GM12878 (cell line): ENCODE measurements at regions not wholly inside any gene's neighbourhood (a gene's known extent, or its start where the extent isn't known, plus 50 kb on each side); places are given as distances from the start of the nearest gene placed in this dataset.

Experiments
- ATAC-seq: fragments of 200-7000 bp; cut with Tn5 transposase; 3 replicates; pipeline ENCODE4 v1.9.1; 2020; ENCODE audit warnings: mild to moderate bottlenecking, moderate library complexity
- BruUV-seq: library from RNA; stranded (reverse); fragments of 400-500 nt; replicated peaks from 2 replicates; lab custom pipeline; 2021; lab: Mats Ljungman, UMichigan
- CTCF ChIA-PET: fragments of 300-600 bp; sonication (Branson Sonifier 250); formaldehyde crosslinking; extraction: SDS; loops from one replicate; lab custom pipeline; 2021; ENCODE audit warnings: inconsistent platforms; lab: Yijun Ruan, JAX
- POLR2A ChIA-PET: fragments of 350-600 bp; formaldehyde crosslinking; extraction: SDS; loops from one replicate; lab custom pipeline; 2021; ENCODE audit warnings: inconsistent platforms; lab: Charles Lee
- RAD21 ChIA-PET: fragments of 300-600 bp; sonication (Branson Sonifier 250); formaldehyde crosslinking; loops from one replicate; lab custom pipeline; 2023; ENCODE audit warnings: antibody characterized with exemption; ENCODE audit not compliant: unreplicated experiment; lab: Charles Lee
- SMC1A ChIA-PET: fragments of 300-600 bp; sonication (Branson Sonifier 250); formaldehyde crosslinking; loops from one replicate; lab custom pipeline; 2023; ENCODE audit not compliant: unreplicated experiment, uncharacterized antibody; lab: Charles Lee
- DNase-seq: peaks from one replicate; pipeline ENCODE4 v3.0.0-alpha.2; 2011; ENCODE audit warnings: low read depth, low spot score
- FAIRE-seq: peaks from 3 replicates; lab custom pipeline; 2011; peaks lifted over from hg19 to GRCh38; lab: Jason Lieb, UNC
- H2AFZ ChIP-seq: 2 replicates; pipeline ENCODE4 v1.6.0; 2011; ENCODE audit warnings: low read depth, low read length, control low read depth; ENCODE audit not compliant: control insufficient read depth
- H3K27ac ChIP-seq: 2 replicates; pipeline ENCODE4 v1.5.1; 2011; ENCODE audit warnings: control low read depth; ENCODE audit not compliant: control insufficient read depth, insufficient read depth
- H3K27me3 ChIP-seq, 2 experiments: replicated peaks in 1 of 2; 2 replicates each; pipeline versions ENCODE4 v1.6.0 to v1.6.1; 2011; ENCODE audit warnings: low read length in 1 of 2; ENCODE audit not compliant: control insufficient read depth in 2 of 2, insufficient read depth in 2 of 2
- H3K36me3 ChIP-seq, 2 experiments: 2 replicates each; pipeline ENCODE4 v1.5.1; 2011; ENCODE audit warnings: low read length in 1 of 2; ENCODE audit not compliant: control insufficient read depth in 2 of 2, insufficient read depth in 2 of 2
- H3K4me1 ChIP-seq: 2 replicates; pipeline ENCODE4 v1.6.1; 2011; ENCODE audit warnings: mild to moderate bottlenecking, low read length, moderate library complexity, mixed read lengths; ENCODE audit not compliant: control insufficient read depth, insufficient read depth
- H3K4me2 ChIP-seq: 2 replicates; pipeline ENCODE4 v1.6.0; 2011; ENCODE audit warnings: control low read depth; ENCODE audit not compliant: control insufficient read depth, insufficient read depth
- H3K4me3 ChIP-seq: fragments of 200-600 bp; sonication (generic); 2 replicates; pipeline ENCODE4 v1.5.1; 2016
- H3K79me2 ChIP-seq: 2 replicates; pipeline ENCODE4 v1.6.0; 2011; ENCODE audit warnings: low read length; ENCODE audit not compliant: control insufficient read depth, insufficient read depth
- H3K9ac ChIP-seq: 2 replicates; pipeline ENCODE4 v1.8.0; 2011; ENCODE audit warnings: low read length, control low read depth, mixed read lengths; ENCODE audit not compliant: control insufficient read depth, insufficient read depth
- H3K9me3 ChIP-seq: replicated peaks from 3 replicates; pipeline ENCODE4 v1.5.1; 2011; ENCODE audit warnings: mild to moderate bottlenecking, low read length; ENCODE audit not compliant: control insufficient read depth, insufficient read depth
- H4K20me1 ChIP-seq: 2 replicates; pipeline ENCODE4 v1.6.0; 2011; ENCODE audit not compliant: control insufficient read depth, insufficient read depth
- ELK1 ChIP-seq: IDR thresholded peaks from 2 replicates; pipeline ENCODE4 v1.6.1; 2012; ENCODE audit warnings: low read depth, low read length, improper control_type of control experiment
- MLLT1 ChIP-seq: fragments of 450-650 bp; IDR thresholded peaks from 2 replicates; pipeline ENCODE4 v1.6.1; 2016; ENCODE audit warnings: mild to moderate bottlenecking
- NR2C1 ChIP-seq: fragments of 450-650 bp; IDR thresholded peaks from 2 replicates; pipeline ENCODE4 v1.6.1; 2017; ENCODE audit warnings: antibody characterized with exemption, mild to moderate bottlenecking, moderate library complexity
- NR2C2 ChIP-seq: IDR thresholded peaks from 2 replicates; pipeline ENCODE4 v1.6.1; 2011; ENCODE audit warnings: borderline replicate concordance, low read depth; ENCODE audit not compliant: control insufficient read depth, insufficient read length
- PRDM15 ChIP-seq: fragments of 450-650 bp; formaldehyde crosslinking; IDR thresholded peaks from 2 replicates; pipeline ENCODE4 v1.4.0; 2020; ENCODE audit warnings: mild to moderate bottlenecking, moderate library complexity
- TCF7 ChIP-seq: IDR thresholded peaks from 2 replicates; pipeline ENCODE4 v1.6.1; 2014; ENCODE audit warnings: antibody characterized with exemption, borderline replicate concordance
- WRNIP1 ChIP-seq: IDR thresholded peaks from 2 replicates; pipeline ENCODE4 v1.6.1; 2011; ENCODE audit warnings: low read depth, low read length, improper control_type of control experiment, borderline replicate concordance
- YBX1 ChIP-seq: fragments of 450-650 bp; IDR thresholded peaks from 2 replicates; pipeline ENCODE4 v1.6.1; 2016; ENCODE audit warnings: antibody characterized with exemption
- WGBS: methylation state at CpG from one replicate; pipeline ENCODE4 v1.1.6; 2016; ENCODE audit warnings: low lambda C conversion rate; ENCODE audit not compliant: insufficient replicate concordance, insufficient coverage; ENCODE audit errors: missing lambda C conversion rate; 5-methylcytosine and 5-hydroxymethylcytosine counted together
- in situ Hi-C: fragments of 300-500 bp; cut with MboI; formaldehyde crosslinking; loops from 9 replicates; pipeline ENCODE4 v1.14.3; 2018; ENCODE audit warnings: mixed read lengths
- intact Hi-C: fragments of 100-400 bp; cut with micrococcal nuclease; formaldehyde crosslinking; loops from one replicate; pipeline ENCODE4 v1.14.2; 2022; ENCODE audit not compliant: unreplicated experiment

- H3K36me3 ChIP-seq: no peaks in the 10 kb centered on the region
- intact Hi-C loops: loop anchor here (5.0 kb wide), 1 partner anchor 66 kb away; no protein-coding TSS in a partner anchor
- no peaks in the 10 kb centered on the region for H4K20me1 ChIP-seq
- no peak overlapping the region for H3K27ac ChIP-seq
- WGBS: 5% methylated on average over 2 of the region's 2 CpGs
- H3K79me2 ChIP-seq: no peaks in the 10 kb centered on the region
- RAD21 ChIA-PET: interaction anchor here (1.0 kb wide), 1 partner anchor 40 kb away, joined by 3 read pairs; no protein-coding TSS in a partner anchor
- SMC1A ChIA-PET: interaction anchor here (1.5 to 3.1 kb wide), 5 partner anchors 8 to 81 kb away, joined by 3 to 9 read pairs (median 6); no protein-coding TSS in a partner anchor
- H3K4me2 ChIP-seq: no peak overlapping the region
- no peaks in the 10 kb centered on the region for H3K27me3 ChIP-seq
- ATAC-seq (no peak), DNase-seq (no peak), FAIRE-seq (no peak)
- CTCF ChIA-PET: interaction anchor here (0.8 to 1.3 kb wide), 2 partner anchors 16 to 38 kb away, joined by 3 to 4 read pairs; no protein-coding TSS in a partner anchor
- H3K9ac ChIP-seq: no peak overlapping the region
- in situ Hi-C loops: no loop called here
- no peaks in the 10 kb centered on the region for H3K9me3 ChIP-seq
- TF ChIP-seq NR2C2 (no peak), NR2C1 (no peak), YBX1 (no peak), TCF7 (no peak), WRNIP1 (no peak), PRDM15 (CRISPR knock-in tag) (no peak), ELK1 (no peak), MLLT1 (no peak)
- no TSS peak for BruUV-seq
- H3K4me1 ChIP-seq: no peaks in the 10 kb centered on the region; the same call in 1 of the 2 replicates
- no peak overlapping the region for H2AFZ ChIP-seq
- no peak overlapping the region for H3K4me3 ChIP-seq
- POLR2A ChIA-PET: no interaction called here
These were observed 260.8 kb upstream of the MBL2 start for GRCh38 chr10:53033396-53033795.
